IPS-NIHi7 (cell line): ENCODE measurements at regions not wholly inside any gene's neighbourhood (a gene's known extent, or its start where the extent isn't known, plus 50 kb on each side); places are given as distances from the start of the nearest gene placed in this dataset.

Experiments used
- DNase-seq: peaks from one replicate; pipeline ENCODE4 v3.0.0; 2012; ENCODE audit warnings: mixed read lengths; ENCODE audit errors: extremely low spot score

DNA sequence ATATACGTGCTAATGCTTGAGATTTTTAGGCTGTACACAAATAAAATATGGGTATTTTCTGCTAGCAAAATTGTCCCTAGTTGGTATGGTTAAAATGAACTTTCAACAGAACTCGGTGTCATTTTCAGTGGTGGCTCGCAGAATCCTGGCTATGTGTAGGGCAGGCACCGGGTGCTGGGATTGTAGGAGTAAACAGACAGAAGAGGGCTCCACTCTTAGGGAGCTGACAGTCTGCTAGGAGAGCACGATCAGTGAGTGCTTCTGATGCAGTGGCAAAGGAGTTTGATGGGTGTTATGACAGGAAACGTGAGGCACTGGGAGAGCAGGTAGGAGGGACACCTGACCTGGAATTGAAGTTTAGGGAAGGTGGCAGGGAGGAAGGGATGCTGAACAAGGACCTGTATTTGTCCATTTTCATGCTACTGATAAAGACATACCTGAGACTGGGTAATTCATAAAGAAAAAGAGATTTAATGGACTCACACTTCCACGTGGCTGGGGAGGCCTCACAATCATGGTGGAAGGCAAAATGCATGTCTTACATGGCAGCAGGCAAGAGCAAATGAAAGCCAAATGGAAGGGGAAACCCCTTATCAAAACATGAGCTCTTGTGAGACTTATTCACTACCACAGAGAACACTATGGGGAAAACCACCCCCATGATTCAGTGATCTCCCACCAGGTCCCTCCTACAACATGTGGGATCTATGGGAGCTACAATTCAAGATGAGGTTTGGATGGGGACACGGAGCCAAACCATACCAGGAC lies 105.4 kb upstream of the LCLAT1 start:
- no peak for DNase-seq

DNA sequence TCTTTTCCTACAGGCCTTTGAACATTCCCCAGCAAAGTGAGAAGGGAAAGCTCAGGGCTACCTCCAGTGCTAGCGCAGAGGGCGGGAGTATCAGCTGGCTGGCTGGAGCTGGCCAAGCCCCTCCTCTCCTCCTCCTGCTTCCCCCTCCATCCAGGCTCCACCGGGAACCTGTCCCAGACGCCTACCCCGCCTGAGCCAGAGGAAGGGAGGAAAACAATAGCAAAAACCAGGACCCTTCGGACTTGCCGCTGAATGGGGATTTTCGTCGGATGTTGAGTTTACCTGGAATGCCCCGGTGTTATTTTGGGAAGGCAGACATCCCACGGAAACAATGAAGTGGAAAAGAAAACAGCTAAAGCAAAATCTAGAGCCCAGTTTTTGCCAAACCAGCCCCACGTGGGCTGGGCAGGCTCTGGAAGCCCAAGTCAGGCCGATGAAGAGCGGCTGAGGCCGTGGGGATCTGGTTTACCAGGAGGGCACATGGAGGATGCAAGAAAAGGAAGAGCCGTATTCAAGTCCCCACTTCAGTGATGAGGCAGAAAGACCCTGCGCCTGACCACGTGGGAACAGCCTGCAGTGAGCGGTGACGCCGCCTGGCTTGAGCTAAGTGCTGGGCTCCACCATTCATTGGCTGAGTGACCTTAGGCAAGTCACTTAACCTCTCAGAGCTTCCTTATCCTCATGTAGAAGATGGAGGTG lies 100.4 kb upstream of the LCLAT1 start:
- DNase-seq, result peak; percentile 91

DNA sequence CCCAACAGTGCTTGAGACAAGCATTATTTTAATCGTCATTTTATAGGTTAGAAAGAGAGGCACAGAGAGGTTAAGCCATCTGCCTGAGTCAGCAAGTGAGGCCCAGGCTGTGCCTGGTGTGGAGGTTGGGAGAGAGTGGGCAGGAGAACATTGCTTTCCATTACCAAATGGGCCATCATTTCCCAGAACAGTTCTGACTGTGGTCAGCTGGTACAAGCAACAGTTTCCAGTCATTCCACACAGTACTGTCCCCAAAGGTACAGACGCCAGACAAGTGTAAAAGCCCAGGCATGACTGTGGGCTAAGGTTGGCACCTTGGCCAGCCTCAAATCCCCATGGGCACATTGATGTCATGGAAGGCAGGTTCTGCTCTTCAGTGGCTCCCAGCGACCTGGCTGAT lies 98.2 kb upstream of the LCLAT1 start:
- DNase-seq, result no peak

DNA sequence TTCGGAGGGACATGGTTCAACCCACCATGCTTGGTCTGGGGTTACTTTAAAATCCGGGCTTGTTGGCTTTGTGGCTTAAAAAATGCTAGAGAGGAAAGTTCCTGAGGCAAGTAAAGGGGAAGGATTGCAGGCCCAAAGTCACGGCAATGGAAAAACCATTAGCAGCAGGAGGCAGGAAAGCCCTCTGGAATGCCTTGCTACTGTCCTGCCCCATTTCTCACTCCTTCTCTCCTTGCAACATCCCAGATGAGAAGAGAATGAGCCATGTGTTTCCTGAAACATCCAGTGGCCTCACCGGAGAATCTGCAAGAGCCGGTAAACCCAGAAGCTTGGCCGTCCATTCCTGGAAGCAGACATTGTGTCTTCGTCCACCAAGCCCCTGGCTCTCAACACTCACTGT lies 97.4 kb upstream of the LCLAT1 start:
- no peak for DNase-seq

DNA sequence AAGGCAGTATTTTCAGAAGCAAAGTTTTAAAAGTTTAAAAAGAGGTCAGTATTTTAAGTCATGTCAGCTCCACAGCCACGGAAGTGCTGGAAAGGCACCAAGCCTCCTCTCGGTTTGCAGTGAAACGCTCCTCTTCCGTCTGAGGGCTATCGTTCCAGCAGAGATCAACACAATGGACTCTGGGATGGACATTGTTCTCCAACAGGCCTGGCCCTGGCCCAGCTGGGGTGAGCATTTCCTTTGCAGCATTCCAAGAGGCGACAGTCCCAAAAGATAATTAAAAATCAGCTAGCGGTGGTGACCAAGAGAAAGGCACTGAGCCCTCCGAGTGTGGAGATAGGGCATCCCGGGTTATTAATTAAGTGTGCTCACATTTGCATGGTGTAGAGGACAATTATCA lies 95.9 kb upstream of the LCLAT1 start:
- DNase-seq, result no peak

DNA sequence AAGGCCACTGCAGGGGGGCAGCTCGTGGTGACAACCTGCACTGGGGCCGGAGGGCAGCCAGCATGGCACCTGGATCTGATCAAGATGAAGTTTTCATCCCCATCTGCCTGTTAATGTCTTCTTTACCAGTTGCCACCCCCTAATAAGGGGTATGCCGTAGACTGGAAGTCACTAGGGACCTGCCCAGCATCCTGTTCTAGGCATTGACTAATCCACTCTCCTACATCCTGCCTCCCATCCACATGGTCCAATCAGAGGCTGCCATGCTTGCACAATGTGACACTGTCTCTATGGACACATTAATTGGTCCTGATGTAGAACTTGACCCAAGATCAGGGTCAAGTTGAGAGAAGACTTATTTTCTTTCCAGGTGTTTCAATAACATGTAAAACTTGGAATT lies 95.1 kb upstream of the LCLAT1 start:
- no peak for DNase-seq

DNA sequence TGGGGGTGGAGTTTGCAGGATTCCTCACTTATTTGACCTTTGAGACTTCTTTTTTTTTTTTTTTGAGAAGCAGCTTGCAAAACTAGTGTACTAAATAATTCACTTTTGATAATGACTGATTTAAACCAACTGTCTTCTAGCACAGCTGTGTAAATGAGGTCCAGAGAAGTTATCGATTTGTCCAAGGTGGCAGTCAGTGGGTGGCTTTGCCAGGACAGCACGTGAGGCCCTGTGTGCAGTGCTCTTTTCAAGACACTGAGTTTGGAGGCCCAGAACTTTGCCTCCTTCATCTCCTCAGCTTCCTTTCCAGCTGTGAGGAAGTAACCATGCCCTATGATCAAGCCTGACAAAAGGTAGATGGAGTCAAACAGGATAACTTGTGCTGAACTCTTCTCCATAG lies 92.9 kb upstream of the LCLAT1 start:
- no peak for DNase-seq

DNA sequence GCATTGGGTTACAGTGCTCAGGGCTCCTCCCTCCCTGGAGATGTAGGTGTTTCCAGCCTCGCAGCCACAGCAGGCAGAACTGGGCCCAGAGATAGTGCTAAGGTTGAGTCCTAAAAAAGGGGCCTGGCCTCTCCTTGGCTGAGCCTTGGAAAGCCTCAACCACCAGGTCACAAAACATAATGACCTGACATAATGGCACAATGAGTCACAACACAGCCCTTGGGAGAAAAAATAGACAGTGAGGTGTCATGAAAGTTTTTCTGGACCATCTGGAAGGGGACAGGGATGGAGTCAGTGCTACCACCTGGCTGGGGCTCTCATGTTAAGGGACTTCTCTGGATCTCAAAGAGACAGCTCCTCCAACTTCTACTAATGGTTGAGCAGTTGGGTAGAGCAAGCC lies 92.4 kb upstream of the LCLAT1 start:
- DNase-seq, result no peak

DNA sequence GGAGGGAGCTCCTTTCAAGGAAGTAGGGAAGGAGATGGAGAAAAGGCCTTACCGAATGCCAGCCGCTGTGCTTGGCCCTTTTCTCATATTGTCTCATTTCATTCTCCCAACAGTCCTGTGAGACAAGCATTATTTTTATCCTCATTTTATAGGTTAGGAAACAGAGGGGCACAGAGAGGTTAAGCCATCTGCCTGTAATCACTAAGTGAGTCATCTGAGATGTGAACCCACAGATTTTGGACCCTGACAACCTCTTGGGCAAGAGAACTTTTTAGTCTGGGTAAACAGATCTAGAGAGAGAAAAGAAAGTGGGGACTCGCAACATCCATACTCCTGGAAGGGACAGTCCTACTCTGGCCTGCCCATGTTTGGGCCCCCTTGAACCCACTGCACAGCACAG lies 91.7 kb upstream of the LCLAT1 start:
- no peak for DNase-seq

DNA sequence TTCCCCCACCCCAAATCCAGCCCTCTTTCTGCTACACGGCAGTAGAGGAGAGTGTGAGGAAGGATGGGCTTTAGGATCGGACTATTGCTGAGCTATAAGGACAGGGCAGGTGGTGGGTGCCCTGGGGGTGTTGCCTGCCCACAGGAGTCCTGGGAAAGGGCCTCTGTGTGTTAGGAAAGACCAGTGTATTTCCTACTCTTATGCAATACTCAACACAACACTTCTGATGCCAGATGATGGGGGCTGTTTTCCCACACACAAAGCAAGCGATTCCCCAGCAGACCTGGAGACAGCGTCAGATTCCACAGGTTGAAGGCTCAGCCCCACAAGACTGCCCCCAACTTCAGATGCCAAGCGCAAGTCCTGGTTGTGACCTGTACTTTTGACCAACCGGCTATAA lies 91.0 kb upstream of the LCLAT1 start:
- DNase-seq, result no peak

DNA sequence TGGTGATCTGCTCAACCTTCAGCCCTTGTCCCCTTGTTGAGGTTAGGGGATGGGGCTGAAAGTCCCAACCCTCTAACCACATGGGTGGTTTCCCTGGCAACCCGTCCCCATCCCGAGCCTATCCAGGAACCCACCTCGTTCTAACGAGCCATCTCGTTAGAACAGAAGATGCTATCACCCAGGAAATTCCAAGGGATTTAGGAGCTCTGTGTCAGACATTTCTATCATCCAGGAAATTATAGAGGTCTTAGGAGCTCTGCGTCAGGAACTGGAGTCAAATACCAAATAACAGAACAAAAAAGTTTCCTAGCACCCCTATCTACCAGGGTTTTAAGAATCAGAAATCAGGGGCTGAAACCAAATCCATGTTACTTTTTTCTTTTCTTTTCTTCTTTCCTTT lies 90.3 kb upstream of the LCLAT1 start:
- DNase-seq, result no peak

DNA sequence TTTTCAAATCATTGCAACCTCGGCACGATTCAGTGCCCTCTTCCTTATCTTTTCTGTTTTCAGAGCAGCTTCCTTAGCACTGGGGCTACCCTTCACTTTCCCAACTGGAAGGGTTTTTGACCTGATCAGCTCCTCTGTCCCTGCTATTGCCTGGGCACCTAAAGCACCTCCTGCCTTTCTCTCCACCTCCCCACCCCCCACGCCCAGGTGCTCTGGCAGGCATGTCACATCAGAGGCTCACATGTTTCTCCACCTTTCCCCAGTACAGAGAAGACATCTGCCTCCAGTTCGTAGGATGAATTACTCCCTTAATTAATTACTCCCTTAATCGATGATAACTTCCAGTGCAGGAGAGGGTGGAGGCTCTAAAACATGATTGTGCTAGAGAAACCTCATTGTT lies 88.7 kb upstream of the LCLAT1 start:
- DNase-seq, result no peak

DNA sequence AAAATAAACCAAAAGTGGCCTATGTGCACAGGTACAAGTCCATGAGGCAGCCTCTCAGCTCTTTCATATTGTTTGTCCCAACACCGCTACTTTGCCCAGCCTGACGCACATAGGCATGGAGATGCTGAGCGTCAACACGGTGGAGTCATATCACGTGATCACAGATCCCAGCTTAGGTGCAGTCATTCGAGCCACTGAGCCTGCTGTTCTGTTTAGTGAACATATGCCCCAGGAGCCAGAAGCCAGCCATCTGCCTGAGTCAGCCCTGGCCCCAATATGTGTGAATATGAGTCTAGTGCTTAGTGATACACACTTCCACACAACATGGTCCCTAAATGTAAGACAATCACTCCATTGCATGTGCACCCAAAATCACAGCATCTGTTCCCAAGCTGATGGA lies 88.2 kb upstream of the LCLAT1 start:
- DNase-seq, result no peak

DNA sequence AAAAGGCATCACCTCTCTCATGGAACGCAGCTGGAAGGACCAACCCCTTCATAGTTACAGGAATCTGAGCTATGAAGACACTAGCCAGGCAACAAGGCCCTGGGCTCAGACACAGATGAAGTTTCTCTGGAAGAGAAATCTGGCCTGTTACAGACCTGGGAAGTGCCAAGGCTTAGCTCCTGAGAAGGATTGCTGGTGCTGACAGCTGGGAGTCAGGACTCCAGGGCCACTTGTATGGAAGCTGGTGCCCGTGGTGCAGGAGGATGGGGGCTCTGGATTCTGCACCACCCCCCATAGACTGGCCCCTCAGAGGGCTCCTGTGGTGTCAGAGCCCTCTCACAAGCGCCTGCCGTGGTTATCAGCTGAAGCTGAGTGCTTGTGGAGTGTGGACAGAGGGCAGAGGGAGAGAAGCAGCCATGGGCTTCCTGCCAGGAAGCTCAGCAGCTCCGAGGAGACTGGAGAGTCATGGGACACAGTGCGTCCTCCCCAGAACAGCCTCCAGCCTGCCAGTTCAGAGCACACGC lies 87.3 kb upstream of the LCLAT1 start:
- no peak for DNase-seq

DNA sequence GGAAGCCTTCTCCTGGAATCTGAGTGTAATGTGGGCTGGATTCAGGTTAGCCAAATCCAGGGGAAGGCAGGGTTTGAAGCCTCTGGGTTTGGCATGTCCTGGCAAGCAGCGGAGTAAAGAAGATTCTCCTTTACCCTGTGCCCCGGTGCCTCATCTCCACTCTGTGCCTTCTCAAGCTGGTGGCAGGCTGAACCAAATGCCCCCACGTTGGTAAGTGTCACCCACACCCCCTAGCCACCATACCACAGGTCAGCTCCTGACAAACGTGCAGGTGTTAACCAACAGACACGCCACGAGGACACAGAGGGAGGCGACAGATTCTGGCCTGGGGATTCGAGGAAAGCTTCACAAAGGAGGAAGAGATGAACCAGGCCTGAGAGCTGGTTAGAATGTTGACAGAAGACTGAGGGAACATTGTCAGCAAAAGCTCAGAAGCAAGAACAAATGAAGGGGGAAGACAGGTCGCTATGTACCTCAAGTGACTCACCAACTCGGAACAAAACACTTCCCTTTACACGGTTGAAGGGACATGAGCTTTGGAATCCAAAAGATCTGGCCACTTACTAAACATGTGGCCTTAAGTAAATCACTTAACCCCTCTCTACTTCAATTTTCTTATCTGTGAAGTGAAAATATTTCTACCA lies 85.2 kb upstream of the LCLAT1 start:
- DNase-seq, result no peak

DNA sequence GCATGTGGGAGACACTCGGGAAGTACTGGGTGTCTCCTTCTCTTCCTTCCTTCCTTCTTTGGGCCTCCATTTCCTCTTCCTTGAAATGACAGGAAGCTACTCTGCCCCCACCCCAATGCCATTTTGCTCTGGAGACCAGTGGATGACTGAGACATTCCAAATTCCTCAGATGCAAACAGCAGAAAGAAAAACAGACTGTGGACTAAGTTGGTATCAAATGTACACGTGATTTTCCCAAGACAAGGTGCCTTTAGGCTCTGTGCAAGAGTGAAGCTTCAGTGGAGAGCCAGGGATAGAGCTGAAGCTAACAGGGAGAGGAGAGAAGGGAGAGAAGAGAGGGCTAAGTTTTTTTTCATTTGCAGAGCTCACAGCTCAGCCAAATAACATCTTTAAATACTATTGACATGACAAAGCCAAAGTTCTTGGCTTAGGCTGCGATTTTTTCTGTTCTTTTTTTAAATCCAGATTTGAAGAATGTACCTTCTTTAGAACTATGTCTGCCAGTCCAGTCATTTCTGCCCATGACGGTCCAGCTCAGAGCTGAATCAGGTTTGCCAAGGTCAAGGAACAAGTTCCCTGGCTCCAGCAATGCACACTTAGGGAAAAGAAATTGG lies 84.5 kb upstream of the LCLAT1 start:
- no peak for DNase-seq

DNA sequence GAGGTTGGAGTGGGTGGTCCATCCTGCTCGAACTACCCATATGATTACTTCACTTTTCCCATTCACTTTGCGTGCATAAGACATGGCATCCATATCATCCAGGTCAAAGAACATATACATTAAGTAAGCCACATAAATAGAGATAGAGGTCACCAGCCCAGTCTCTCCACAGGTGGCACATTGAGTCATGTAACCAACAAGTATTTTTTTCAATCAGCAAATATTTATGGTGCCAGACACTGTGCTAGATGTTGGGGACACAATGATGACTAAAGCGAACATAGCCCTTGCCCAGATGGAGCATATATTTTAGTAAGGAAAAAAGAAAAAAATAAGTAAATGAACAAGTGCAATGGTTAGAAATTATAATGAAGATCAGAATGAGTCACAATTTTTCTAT lies 83.6 kb upstream of the LCLAT1 start:
- DNase-seq, result no peak

DNA sequence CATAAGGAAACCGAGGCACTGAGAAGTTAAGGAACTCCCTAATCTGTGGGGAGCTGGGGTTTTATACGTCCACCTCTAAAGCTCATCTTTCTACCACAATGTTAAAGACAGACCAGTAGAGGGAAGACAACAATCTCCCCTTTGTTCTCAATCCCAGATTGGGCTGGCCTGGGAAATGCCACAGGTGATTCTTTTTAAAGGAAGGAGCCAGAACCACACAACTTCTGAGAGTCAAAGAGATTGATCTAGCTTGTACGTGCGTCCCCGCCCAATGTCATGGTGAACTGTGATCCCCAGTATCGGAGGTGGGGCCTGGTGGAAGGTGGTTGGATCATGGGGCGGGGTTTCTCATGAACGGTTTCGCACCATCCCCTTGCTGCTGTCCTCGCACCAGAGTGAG lies 81.8 kb upstream of the LCLAT1 start:
- no peak for DNase-seq

DNA sequence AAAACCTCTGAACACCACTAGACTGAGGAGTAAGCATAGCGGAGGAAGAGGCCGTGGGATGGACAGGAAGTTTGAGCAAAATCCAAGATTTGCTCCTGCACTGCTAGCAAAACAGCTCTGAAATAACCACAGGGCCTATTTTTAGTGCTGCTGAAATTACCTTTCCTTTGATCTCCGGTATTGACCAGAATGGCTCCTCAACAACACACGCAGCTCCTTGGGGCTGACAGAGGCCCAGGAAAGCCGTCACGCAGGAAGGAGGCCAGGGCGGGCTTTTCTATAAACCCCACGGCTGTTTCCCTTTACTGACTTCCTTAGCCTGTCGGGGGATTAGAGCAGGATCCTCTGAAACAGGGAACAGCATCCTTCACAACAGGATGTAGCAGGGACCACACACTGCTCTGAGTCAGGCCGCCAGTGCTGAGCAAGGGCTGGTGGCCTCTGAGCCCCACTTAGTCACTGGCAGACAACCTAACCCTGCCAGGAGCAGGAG lies 80.8 kb upstream of the LCLAT1 start:
- no peak for DNase-seq

DNA sequence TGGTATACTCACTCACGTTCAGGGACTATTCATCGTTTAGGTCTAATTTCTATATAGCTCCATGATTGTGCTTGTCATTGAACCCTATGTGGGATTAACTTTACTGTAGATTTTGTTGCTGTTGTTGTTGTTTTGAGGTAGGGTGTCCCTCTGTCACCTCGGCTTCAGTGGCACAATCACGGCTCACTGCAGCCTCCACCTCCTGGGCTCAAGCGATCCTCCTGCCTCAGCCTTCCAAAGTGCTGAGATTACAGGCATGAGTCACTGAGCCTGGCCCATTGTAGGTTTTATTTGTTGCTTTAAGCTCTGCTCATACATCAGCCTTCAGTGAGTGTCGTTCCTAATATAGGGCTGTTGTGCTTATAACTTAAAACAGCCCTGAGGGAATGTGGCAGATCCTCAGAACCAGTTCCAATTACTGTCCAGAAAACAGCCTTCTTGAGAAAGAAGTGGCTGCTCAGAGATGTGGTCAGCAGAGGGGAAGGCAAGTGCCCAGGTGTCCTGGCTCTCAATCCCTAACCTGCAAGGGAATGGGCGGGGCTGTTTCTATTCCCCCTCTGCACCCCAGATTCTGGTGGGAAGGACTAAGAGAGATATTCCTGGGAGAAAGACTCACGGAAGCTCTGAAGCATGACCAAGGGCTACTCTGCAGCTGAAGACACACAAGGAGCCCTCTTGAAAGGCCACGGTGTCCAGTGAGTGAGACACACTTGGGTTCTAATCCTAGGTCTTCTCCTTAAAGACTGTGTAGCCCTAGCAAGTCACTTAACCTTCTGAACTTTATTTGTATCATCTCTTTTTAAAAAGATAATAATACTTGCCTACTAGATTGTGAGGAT lies 79.6 kb upstream of the LCLAT1 start:
- DNase-seq, result no peak

DNA sequence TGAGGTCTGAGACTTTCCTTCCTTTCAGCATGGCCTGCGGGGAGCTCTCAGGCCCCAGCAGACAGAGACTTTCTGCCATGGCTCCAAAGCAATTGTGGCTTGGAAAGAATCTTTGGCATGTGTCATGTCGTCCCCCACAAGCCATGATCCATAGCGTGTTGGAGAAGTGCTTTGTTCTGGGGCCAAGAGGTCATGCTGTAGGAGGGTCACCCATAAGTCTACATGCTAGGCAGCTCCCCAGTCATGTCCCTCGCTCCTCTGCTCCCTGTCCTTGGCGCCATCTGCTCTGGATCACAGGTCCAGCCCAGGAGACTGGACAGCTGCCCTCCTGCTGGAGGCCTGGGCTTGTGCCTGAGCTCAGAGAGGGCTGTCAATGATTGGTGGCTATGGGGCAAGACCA lies 78.8 kb upstream of the LCLAT1 start:
- DNase-seq, result no peak
